HL-60 (cell line): ENCODE measurements at regions not wholly inside any gene's neighbourhood (a gene's known extent, or its start where the extent isn't known, plus 50 kb on each side); places are given as distances from the start of the nearest gene placed in this dataset.

Experiments used
- DNase-seq, 2 experiments: peaks; one replicate each; pipeline ENCODE4 v3.0.0-alpha.2; 2010 to 2020; ENCODE audit warnings: low read depth in 1 of 2, low spot score in 1 of 2
- H3K27ac ChIP-seq: fragments of 250-450 bp; sonication (Bioruptor Pico); replicated peaks from 2 replicates; pipeline ENCODE4 v1.5.1; 2020; ENCODE audit warnings: mild to moderate bottlenecking, moderate library complexity
- H3K27me3 ChIP-seq: fragments of 250-450 bp; sonication (Bioruptor Pico); 2 replicates; pipeline ENCODE4 v1.5.1; 2021; ENCODE audit warnings: mild to moderate bottlenecking, moderate library complexity; ENCODE audit not compliant: insufficient read depth, poor library complexity, severe bottlenecking
- H3K4me3 ChIP-seq: replicated peaks from 2 replicates; pipeline ENCODE4 v1.5.1; 2011; ENCODE audit warnings: mild to moderate bottlenecking, control low read depth, low read length; ENCODE audit not compliant: insufficient read depth
- CTCF ChIP-seq: IDR thresholded peaks from one replicate; pipeline ENCODE4 v1.5.1; 2011; ENCODE audit warnings: low read length, control low read depth, inconsistent platforms; ENCODE audit not compliant: insufficient read depth
- GABPA ChIP-seq: IDR thresholded peaks from 2 replicates; pipeline ENCODE4 v1.6.1; 2012; ENCODE audit warnings: low read depth
- POLR2AphosphoS5 ChIP-seq: IDR thresholded peaks from 2 replicates; pipeline ENCODE4 v1.6.1; 2012; ENCODE audit warnings: low read depth
- REST ChIP-seq: IDR thresholded peaks from 2 replicates; pipeline ENCODE4 v1.6.1; 2012; ENCODE audit warnings: low read depth; ENCODE audit not compliant: insufficient replicate concordance
- SPI1 ChIP-seq: IDR thresholded peaks from 2 replicates; pipeline ENCODE4 v1.6.1; 2012; ENCODE audit warnings: low read depth, mild to moderate bottlenecking, borderline replicate concordance

DNA sequence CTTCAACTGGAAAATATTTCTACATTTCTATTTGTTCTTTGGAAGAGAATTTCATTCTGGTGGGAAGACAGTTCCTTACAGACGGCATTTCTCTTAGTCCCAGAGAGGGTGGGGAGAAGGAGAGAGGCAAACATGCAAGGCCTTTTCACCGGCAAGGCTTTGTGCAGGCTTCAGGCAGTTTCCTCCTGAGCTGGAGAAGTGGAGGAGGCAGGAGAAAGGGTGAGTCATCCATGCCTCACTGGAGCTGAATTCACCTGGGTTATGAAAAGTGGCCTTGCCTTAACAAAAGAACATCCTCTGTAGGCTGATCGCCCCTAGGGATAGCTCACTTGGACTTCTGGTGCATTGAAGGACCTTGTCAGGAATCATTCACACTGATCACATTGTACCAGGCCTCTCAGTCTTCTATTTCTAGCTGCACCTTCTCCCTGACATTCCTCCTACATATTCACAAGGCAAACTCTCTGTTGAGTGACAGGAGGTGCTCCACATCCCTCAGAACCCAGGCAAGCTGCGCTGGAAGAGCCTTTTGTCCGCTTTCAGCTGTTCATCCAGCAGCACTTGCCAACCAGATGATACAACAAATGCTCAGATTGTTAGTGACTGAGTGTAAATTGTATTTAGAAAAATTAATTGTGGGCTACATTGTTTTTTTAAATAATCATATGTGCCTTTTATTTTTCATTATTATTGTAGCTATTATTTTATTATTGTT is 796.1 kb downstream of the DCDC2C start:
- H3K4me3 ChIP-seq: no peak overlapping the region
- TF ChIP-seq POLR2AphosphoS5 (no peak), REST (no peak)
- no peak for DNase-seq
- H3K27ac ChIP-seq: no peak overlapping the region
- H3K27me3 ChIP-seq: no peaks in the 10 kb centered on the region

DNA sequence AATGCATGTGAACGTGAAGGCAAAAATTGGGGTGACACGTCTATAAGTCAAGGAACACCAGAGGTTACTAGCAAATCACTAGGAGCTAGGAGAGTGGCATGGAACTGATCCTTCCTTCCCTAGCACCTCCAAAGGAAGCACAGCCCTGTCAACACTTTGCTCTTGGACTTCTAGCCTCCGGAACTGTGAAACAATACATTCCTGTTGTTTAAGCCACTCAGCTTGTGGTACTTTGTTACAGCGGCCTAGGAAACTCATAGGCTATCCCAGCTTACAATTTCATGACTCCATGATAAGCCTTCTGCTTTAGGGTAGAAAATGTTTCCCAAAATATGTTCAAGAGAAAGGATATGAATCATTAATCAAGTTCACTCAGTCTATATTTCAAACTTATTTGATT is 798.1 kb downstream of the DCDC2C start:
- H3K27ac ChIP-seq: no peak overlapping the region
- H3K4me3 ChIP-seq: no peak overlapping the region
- no peak for DNase-seq
- TF ChIP-seq REST: no peak
- no peak for TF ChIP-seq SPI1
- TF ChIP-seq GABPA: no peak
- TF ChIP-seq CTCF: no peak
- TF ChIP-seq POLR2AphosphoS5: no peak
- no peaks in the 10 kb centered on the region for H3K27me3 ChIP-seq

DNA sequence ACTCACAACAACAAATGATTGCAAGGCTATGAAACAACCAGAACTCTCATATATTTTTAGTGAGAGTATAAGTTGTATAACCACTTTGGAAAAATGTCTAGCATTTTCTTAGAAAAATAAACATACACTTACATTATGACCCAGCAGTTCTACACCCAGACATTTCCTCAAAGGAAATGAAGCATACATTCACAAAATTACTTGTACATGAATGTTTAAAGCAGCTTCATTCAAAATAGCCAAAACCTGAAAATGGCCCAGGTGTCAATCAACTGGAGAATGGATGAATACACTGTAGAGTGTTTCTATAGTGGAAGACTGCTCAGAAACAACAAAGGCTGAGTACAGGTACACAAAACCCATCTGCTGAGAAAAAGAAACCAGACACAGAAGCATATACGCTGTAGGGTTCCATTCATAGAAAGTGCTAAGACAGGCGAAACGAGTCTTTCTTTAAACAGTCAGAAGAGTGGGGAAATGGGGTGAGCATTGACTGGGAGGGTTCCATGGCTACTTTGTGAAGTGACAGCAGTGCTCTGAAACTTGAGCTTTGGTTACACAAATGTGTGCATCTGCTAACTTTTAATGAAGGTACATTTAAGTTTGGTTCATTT is 799.0 kb downstream of the DCDC2C start:
- Histone ChIP-seq H3K4me3 (no peak overlapping the region), H3K27me3 (no peaks in the 10 kb centered on the region), H3K27ac (no peak overlapping the region)
- TF ChIP-seq CTCF: no peak
- TF ChIP-seq REST: no peak
- TF ChIP-seq SPI1: no peak
- no peak for TF ChIP-seq POLR2AphosphoS5
- no peak for TF ChIP-seq GABPA
- DNase-seq: no peak
